Hematopoietic multipotent progenitor cell (in vitro differentiated cells): ENCODE measurements at regions not wholly inside any gene's neighbourhood (a gene's known extent, or its start where the extent isn't known, plus 50 kb on each side); places are given as distances from the start of the nearest gene placed in this dataset.

Source experiments
- DNase-seq, 3 donors: peaks; one replicate each; pipeline ENCODE4 v3.0.0-alpha.2; 2011 to 2015; ENCODE audit warnings: low read depth in 2 of 3, low spot score in 2 of 3

GRCh38 chr7:106488465-106488864 is 172.5 kb downstream of the CCDC71L start:
- no peak for DNase-seq

- no peak for DNase-seq
Measured at GRCh38 chr7:106487892-106488291, 173.1 kb downstream of the CCDC71L start.

- no peak for DNase-seq
Measured at GRCh38 chr7:106486331-106486730, 174.6 kb downstream of the CCDC71L start.

- DNase-seq, result no peak
Measured at GRCh38 chr7:106485919-106486318, 175.0 kb downstream of the CCDC71L start.

- no peak for DNase-seq
Measured at GRCh38 chr7:106485031-106485551, 175.9 kb downstream of the CCDC71L start.

GRCh38 chr7:106484562-106484961 is 176.4 kb downstream of the CCDC71L start:
- DNase-seq, result no peak

- DNase-seq, result no peak
Measured at GRCh38 chr7:106482091-106482490, 178.9 kb downstream of the CCDC71L start.

GRCh38 chr7:106480616-106481031 is 180.3 kb downstream of the CCDC71L start:
- DNase-seq, result no peak

- DNase-seq, result no peak
Measured at GRCh38 chr7:106480161-106480579, 180.8 kb downstream of the CCDC71L start.

GRCh38 chr7:106476751-106477150 is 184.2 kb downstream of the CCDC71L start:
- no peak for DNase-seq

GRCh38 chr7:106472741-106473140 is 188.0 kb upstream of the NAMPT start:
- no peak for DNase-seq

GRCh38 chr7:106471686-106472440 is 187.1 kb upstream of the NAMPT start:
- no peak for DNase-seq

- DNase-seq, result no peak
Measured at GRCh38 chr7:106471021-106471420, 186.2 kb upstream of the NAMPT start.

- DNase-seq, result no peak
Measured at GRCh38 chr7:106466867-106467266, 182.1 kb upstream of the NAMPT start.

GRCh38 chr7:106465704-106466468 is 181.1 kb upstream of the NAMPT start:
- DNase-seq, result no peak

GRCh38 chr7:106464651-106465050 is 179.9 kb upstream of the NAMPT start:
- no peak for DNase-seq

- DNase-seq, result no peak
Measured at GRCh38 chr7:106463851-106464611, 179.2 kb upstream of the NAMPT start.

GRCh38 chr7:106462914-106463482 is 178.2 kb upstream of the NAMPT start:
- no peak for DNase-seq

- DNase-seq, result peak; percentile 6 to 82 (median 50)
Measured at GRCh38 chr7:106462365-106462859, 177.6 kb upstream of the NAMPT start.

GRCh38 chr7:106460792-106461254 is 176.0 kb upstream of the NAMPT start:
- DNase-seq, result no peak
